Endodermal cell (in vitro differentiated cells): ENCODE measurements at regions not wholly inside any gene's neighbourhood (a gene's known extent, or its start where the extent isn't known, plus 50 kb on each side); places are given as distances from the start of the nearest gene placed in this dataset.
A peak's percentile ranks its signal among the peaks of the same experiment; 100 is the strongest.

Experiments
- DNase-seq: peaks from one replicate; pipeline ENCODE4 v3.0.0-alpha.2; 2017
- H3K27ac ChIP-seq: 2 replicates; pipeline ENCODE4 v1.5.1; 2013; ENCODE audit warnings: mild to moderate bottlenecking, low read depth, low read length, moderate library complexity
- H3K27me3 ChIP-seq: 2 replicates; pipeline ENCODE4 v1.6.1; 2013; ENCODE audit warnings: mild to moderate bottlenecking, low read length, moderate library complexity; ENCODE audit not compliant: insufficient read depth, control insufficient read depth, poor library complexity, severe bottlenecking
- H3K36me3 ChIP-seq: 2 replicates; pipeline ENCODE4 v1.7.0; 2013; ENCODE audit warnings: mild to moderate bottlenecking, low read length, moderate library complexity; ENCODE audit not compliant: control insufficient read depth, insufficient read depth
- H3K4me1 ChIP-seq: one replicate; pipeline ENCODE4 v1.7.0; 2013; ENCODE audit warnings: low read length; ENCODE audit not compliant: control insufficient read depth, insufficient read depth
- H3K4me3 ChIP-seq: 2 replicates; pipeline ENCODE4 v1.5.1; 2013; ENCODE audit warnings: mild to moderate bottlenecking, low read length, moderate library complexity
- H3K9ac ChIP-seq: 2 replicates; pipeline ENCODE4 v1.6.1; 2013; ENCODE audit warnings: mild to moderate bottlenecking, low read length, moderate library complexity; ENCODE audit not compliant: poor library complexity, severe bottlenecking; ENCODE audit errors: extremely low read depth
- H3K9me3 ChIP-seq: 2 replicates; pipeline ENCODE4 v1.6.1; 2013; ENCODE audit warnings: mild to moderate bottlenecking, low read length, moderate library complexity; ENCODE audit not compliant: control insufficient read depth
- H3K27ac Mint-ChIP-seq: 2 replicates; pipeline ENCODE4 v1.8.0; 2020; ENCODE audit warnings: mixed read lengths
- H3K27me3 Mint-ChIP-seq: 2 replicates; pipeline ENCODE4 v1.8.0; 2021; ENCODE audit warnings: mild to moderate bottlenecking, mixed read lengths; ENCODE audit not compliant: insufficient read depth
- H3K36me3 Mint-ChIP-seq: 2 replicates; pipeline ENCODE4 v1.8.0; 2020; ENCODE audit warnings: low read depth, mixed read lengths
- H3K4me1 Mint-ChIP-seq: 2 replicates; pipeline ENCODE4 v1.8.0; 2020; ENCODE audit warnings: mixed read lengths
- H3K4me3 Mint-ChIP-seq: 2 replicates; pipeline ENCODE4 v1.8.0; 2020; ENCODE audit warnings: mild to moderate bottlenecking, moderate library complexity, mixed read lengths
- H3K9me3 Mint-ChIP-seq: 2 replicates; pipeline ENCODE4 v1.8.0; 2020; ENCODE audit warnings: mild to moderate bottlenecking, mixed read lengths
- WGBS, 2 experiments: methylation state at CpG; one replicate each; pipeline versions ENCODE4 v1.1.5 to v1.1.7; 2013; ENCODE audit warnings: missing lambda C conversion rate in 2 of 2, mixed read lengths in 1 of 2; ENCODE audit not compliant: insufficient coverage in 1 of 2, insufficient read length in 1 of 2; 5-methylcytosine and 5-hydroxymethylcytosine counted together
- TF ChIP-seq, protein P1 (sequence below): fragments of 200-600 bp; sonication (generic); conservative IDR thresholded peaks from 2 replicates; pipeline ENCODE4 v1.5.0; 2021; ENCODE audit warnings: antibody characterized with exemption, mild to moderate bottlenecking

DNA sequence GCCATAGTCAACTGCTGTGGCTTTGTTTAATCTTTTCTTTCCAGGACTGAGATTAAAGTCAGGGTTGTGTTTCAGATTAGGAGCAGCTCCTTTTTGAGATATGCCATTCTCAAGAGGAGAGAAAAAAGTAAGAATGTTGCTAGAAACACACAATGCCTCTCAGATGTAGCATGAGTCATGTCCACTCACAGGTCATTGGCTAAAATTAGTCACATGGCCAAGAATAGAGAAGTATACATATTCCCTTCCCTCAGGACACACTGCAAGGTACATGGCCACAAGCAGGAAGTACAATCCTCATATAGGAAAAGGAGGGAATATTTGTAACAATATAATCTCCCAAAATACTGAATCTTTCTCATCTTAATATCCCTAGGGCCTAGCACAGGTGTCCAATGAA, 141.9 kb upstream of the PTBP2 start:
- Histone ChIP-seq H3K36me3 (no peaks in the 10 kb centered on the region), H3K27ac (no peak overlapping the region), H3K27me3 (no peaks in the 10 kb centered on the region), H3K9ac (no peak overlapping the region), H3K4me3 (no peak overlapping the region), H3K9me3 (no peaks in the 10 kb centered on the region), H3K4me1 (no peaks in the 10 kb centered on the region)
- Mint-ChIP-seq H3K27me3 (no peaks in the 10 kb centered on the region), H3K4me1 (peaks cover 16% of the 10 kb centered on the region), H3K4me3 (no peak overlapping the region), H3K9me3 (no peaks in the 10 kb centered on the region), H3K27ac (no peak overlapping the region), H3K36me3 (no peaks in the 10 kb centered on the region)
- DNase-seq = no peak
- TF ChIP-seq, protein P1, sequence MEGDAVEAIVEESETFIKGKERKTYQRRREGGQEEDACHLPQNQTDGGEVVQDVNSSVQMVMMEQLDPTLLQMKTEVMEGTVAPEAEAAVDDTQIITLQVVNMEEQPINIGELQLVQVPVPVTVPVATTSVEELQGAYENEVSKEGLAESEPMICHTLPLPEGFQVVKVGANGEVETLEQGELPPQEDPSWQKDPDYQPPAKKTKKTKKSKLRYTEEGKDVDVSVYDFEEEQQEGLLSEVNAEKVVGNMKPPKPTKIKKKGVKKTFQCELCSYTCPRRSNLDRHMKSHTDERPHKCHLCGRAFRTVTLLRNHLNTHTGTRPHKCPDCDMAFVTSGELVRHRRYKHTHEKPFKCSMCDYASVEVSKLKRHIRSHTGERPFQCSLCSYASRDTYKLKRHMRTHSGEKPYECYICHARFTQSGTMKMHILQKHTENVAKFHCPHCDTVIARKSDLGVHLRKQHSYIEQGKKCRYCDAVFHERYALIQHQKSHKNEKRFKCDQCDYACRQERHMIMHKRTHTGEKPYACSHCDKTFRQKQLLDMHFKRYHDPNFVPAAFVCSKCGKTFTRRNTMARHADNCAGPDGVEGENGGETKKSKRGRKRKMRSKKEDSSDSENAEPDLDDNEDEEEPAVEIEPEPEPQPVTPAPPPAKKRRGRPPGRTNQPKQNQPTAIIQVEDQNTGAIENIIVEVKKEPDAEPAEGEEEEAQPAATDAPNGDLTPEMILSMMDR = no peak

DNA sequence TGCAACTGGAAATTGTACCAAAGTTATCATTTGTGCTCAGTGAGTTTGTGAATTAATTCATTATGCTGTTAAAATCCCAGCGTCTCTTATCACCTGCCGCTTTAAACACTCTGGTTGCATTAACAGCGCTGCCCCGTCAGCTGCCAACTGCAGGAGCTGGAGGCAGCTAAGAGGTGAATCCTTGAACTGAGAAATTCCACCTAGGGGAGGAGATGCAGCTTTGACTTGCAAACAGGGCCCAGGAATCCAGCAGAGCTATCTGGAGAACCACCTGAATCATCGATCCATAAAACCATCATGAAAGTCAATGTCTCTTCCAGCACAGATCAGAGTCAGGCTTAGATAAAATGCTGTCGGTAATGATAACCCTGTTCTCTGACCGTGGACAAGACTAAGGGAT, 140.7 kb upstream of the PTBP2 start:
- Histone ChIP-seq H3K4me3 (no peak overlapping the region), H3K27ac (no peak overlapping the region), H3K4me1 (no peaks in the 10 kb centered on the region), H3K36me3 (no peaks in the 10 kb centered on the region), H3K9me3 (no peaks in the 10 kb centered on the region), H3K27me3 (no peaks in the 10 kb centered on the region), H3K9ac (no peak overlapping the region)
- peak; percentile 77 for DNase-seq
- H3K27me3 Mint-ChIP-seq = no peaks in the 10 kb centered on the region
- H3K36me3 Mint-ChIP-seq = no peaks in the 10 kb centered on the region
- H3K9me3 Mint-ChIP-seq = no peaks in the 10 kb centered on the region
- H3K27ac Mint-ChIP-seq = no peak overlapping the region
- 43 to 46% methylated on average over 5 to 7 of the region's 7 CpGs for WGBS, 2 experiments
- TF ChIP-seq, protein P1 = peak; percentile 27
- peaks cover 16% of the 10 kb centered on the region for H3K4me1 Mint-ChIP-seq
- no peak overlapping the region for H3K4me3 Mint-ChIP-seq

DNA sequence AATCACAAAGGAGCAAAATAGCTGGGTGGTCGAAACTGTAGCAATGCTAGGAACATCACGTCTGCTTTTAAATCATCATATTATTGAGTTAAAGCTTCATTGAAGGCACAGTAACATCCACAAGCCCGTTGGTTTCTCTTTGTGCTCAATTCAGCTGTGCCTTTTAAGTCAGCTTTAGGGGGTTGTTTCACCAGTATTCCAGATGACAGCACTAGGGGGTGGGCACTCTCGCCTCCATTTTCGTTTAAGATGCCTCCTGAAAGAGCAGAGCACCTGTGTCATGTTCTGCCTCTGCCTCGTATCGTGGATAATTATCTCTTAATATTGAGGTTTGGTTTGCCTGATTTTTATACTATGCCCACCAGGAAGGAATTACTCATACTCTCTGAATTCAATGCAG, 139.8 kb upstream of the PTBP2 start:
- H3K4me3 Mint-ChIP-seq = no peak overlapping the region

More for the DNA sequence above, 139.8 kb upstream of the PTBP2 start:
- Histone ChIP-seq H3K4me3 (no peak overlapping the region), H3K36me3 (no peaks in the 10 kb centered on the region), H3K27ac (no peak overlapping the region), H3K9ac (no peak overlapping the region), H3K9me3 (no peaks in the 10 kb centered on the region), H3K27me3 (no peaks in the 10 kb centered on the region), H3K4me1 (no peaks in the 10 kb centered on the region)
- Mint-ChIP-seq H3K4me1 (peaks cover 16% of the 10 kb centered on the region), H3K27ac (no peak overlapping the region), H3K27me3 (no peaks in the 10 kb centered on the region), H3K9me3 (no peaks in the 10 kb centered on the region), H3K36me3 (no peaks in the 10 kb centered on the region)
- WGBS, 2 experiments = 43 to 74% methylated on average over 1 to 7 of the region's 7 CpGs
- TF ChIP-seq, protein P1 = no peak
- no peak for DNase-seq
